HEK293T (cell line): ENCODE measurements at regions not wholly inside any gene's neighbourhood (a gene's known extent, or its start where the extent isn't known, plus 50 kb on each side); places are given as distances from the start of the nearest gene placed in this dataset.

Source experiments
- BHLHE40 ChIP-seq: fragments of 450-650 bp; IDR thresholded peaks from 2 replicates; pipeline ENCODE4 v1.6.1; 2016; ENCODE audit warnings: mild to moderate bottlenecking, moderate library complexity, borderline replicate concordance
- FOXA1 ChIP-seq: fragments of 450-650 bp; IDR thresholded peaks from 2 replicates; pipeline ENCODE4 v1.6.1; 2016; ENCODE audit warnings: mild to moderate bottlenecking
- FOXK2 ChIP-seq: fragments of 450-650 bp; IDR thresholded peaks from 2 replicates; pipeline ENCODE4 v1.6.1; 2016; ENCODE audit warnings: mild to moderate bottlenecking
- L3MBTL2 ChIP-seq: fragments of 450-650 bp; conservative IDR thresholded peaks from 2 replicates; pipeline ENCODE4 v1.6.1; 2016; ENCODE audit warnings: mild to moderate bottlenecking
- NFRKB ChIP-seq: fragments of 450-650 bp; IDR thresholded peaks from 2 replicates; pipeline ENCODE4 v1.6.1; 2016; ENCODE audit warnings: mild to moderate bottlenecking, moderate library complexity
- SP1 ChIP-seq: fragments of 450-650 bp; IDR thresholded peaks from 2 replicates; pipeline ENCODE4 v1.6.1; 2017

GRCh38 chr4:178136736-178137345 lies 694.6 kb upstream of the AGA start:
- TF ChIP-seq L3MBTL2 (no peak), SP1 (no peak), FOXA1 (no peak), NFRKB (no peak), BHLHE40 (no peak), FOXK2 (no peak)
